ENCODE measurements at regions not wholly inside any gene's neighbourhood (a gene's known extent, or its start where the extent isn't known, plus 50 kb on each side); places are given as distances from the start of the nearest gene placed in this dataset.
"Not testable (repeated sequence)": the region's sequence is repeated elsewhere in the genome, so short reads cannot be mapped to it uniquely, and the experiment has no call there.

DNA sequence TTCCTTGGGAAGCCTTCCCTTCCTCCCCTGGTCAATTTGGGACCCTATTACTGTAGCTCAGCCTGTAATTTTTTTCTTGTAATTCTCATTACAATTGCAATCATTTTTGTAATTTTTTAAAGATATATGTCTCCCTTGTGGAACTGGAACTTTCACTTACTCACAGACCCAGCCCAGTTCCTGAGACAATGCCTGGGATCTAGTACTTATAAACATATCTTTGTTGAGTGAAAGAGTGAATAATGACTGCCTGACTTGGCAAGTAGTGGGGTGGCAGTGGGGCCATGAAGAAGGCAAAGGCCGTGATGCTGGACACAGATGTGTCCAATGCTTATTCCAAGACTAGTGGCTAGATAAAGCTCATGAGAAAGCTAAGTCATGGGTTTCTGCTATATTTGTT lies 294.5 kb upstream of the LRRN1 start:
- intact Hi-C loops (cut with DNase I): no loop called here
- no peak for DNase-seq

DNA sequence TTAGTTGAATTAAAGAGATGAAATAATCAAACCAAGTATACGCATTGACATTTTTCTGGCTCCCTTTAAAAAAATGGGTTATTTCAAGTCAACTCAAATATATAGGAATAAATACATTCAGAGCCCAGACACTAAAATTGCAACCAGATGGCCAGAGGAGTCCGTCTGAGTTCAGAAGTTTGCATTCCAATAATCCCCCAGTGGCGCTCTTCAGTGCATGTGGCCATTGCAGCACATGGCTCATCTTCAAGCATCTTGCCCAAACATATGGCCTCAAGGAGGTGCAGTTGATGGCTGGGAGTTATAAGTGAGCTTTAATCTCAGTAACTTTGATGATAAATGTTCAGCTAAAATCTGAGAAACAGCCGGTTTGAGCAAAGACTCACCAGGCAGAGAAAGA lies 295.8 kb upstream of the LRRN1 start:
- no peak for DNase-seq
- intact Hi-C loops (cut with DNase I): no loop called here

DNA sequence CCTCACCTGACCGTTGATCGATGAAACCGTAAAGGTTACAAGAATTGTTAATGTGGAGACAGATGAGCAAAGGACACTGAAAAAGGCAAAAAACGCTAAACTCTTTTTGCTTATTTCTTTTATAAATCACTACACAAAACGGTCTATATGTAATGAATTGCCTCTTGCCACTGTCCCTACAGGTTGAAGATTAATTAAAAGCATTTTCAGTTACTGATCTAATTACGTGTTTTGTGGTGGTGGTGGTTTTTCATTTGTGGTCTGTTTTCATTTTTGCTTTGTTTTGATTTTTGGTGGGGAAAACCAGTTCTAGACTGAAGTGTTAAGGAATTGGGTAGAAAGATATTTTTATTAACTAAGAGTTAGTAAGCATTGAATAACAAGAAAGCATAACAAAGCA lies 299.2 kb upstream of the LRRN1 start:
- DNase-seq: no peak
- intact Hi-C loops (cut with DNase I): no loop called here

DNA sequence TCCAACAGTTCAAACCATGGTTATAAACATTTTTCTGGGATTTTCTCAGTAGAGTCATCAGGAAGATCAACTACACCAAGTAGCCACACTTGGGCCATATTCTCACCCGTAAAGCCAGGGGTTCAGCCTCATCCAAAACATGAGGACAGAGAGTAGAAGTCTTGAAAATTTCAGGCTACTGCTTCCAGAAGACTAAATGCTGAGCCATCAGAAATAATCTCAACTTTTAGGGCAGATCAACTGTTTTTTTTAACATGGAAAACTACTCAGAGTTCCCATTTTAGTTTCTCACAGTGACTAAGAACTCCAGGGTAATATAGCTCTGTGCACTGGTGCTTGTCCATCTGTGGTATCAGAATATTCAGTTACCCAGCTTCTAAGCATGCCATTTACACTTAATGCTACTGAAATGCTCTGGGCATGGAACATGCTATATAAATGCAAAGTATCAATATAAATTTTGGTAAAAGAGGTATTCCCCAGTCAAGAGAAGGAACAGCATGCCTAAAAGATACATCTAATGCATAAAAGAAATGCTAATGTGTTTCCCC lies 300.1 kb upstream of the LRRN1 start:
- DNase-seq: no peak
- intact Hi-C loops (cut with DNase I): no loop called here

DNA sequence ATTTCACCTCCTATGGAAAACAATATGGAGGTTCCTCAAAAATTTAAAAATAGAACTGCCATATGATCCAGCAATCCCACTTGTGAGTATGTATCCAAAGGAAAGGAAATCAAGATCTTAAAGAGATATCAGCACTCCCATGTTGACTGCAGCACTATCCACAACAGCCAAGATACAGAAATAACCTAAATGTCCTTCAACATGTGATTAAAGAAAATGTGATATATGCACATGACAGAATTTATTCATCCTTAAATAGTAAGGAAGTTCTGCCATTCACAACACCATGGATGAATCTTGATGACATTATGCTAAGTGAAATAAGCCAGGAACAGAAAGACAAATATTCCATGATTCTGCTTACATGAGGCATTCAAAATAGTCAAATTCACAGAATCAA lies 303.6 kb upstream of the LRRN1 start:
- intact Hi-C loops (cut with DNase I): no loop called here
- DNase-seq: no peak

DNA sequence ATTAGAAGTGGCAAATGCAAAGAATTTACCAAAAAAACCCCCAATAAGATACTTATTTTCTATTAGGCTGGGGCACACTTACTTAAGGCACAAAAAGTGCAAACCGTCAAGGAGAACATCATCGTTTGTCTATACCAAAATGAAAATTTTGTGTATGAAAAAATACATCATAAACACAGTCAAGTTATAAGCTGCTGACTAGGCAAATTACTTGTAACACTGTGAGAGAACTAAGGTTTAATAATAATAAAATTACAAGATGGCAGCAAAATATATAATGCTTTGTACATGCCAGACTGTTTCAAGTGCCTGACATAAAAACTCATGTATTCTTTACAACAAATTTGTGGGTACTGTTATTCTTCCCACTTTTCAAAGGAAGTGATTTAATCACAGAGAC lies 297.2 kb upstream of the CRBN start:
- intact Hi-C loops (cut with DNase I): no loop called here
- DNase-seq: no peak

DNA sequence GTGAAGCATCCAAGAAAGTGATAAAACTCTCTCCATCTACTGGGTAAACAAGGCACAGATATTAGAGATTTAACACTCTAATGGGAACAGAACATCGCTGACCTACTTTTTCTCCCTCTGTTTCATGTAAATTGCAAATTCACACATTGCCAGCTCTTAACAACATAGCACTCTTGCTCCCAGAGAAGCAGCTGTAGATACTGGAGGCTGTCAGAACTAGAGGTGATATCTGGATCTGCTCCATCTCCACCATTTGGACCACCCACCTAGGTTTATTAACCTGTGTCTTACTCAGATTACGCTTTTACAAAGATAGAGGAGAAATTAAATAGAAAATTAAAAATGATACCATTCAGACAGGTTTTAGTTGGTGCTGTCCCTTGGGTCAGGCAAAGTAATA lies 289.1 kb upstream of the CRBN start:
- DNase-seq: peak in 1 of 42 donors; percentile 16
- intact Hi-C loops (cut with DNase I): no loop called here

DNA sequence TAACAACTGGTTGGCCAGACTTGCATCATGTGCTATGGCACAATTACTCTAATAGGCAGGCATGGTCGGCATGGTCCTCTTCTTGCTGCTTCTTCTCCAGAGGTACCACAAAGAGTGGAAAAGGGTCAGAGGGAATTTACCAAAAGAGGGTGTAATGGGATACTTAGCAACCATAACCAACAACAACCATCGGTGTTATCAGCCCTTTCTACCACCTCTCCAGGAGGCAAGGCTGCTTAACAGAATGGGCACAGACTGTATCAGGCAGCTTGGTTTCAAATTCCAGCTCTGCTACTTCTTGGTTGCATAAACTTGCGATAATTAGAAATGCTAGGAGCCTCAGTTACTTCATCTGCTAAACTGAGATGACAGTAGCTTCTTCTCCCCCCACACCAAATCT lies 284.6 kb upstream of the CRBN start:
- intact Hi-C loops (cut with DNase I): no loop called here
- no peak for DNase-seq

DNA sequence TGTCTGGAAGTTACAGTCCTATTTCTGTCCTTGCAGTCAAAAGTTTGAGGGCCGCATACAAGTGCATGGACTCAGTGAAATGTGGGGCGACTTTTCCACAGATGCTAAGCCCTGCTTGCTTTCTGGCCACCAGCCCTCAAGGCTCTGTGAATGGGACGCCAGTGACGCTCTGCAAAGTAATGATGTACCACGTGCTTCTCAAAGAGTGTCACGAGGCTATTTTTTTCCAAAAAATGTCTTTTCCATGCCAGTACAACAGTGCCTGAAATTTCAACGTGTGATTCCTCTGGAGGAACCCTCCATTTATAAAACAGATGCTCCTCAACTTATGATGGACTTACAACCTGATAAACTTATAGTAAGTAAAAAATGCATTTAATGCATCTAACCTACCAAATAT lies 281.8 kb upstream of the CRBN start:
- no peak for DNase-seq
- intact Hi-C loops (cut with DNase I): no loop called here

DNA sequence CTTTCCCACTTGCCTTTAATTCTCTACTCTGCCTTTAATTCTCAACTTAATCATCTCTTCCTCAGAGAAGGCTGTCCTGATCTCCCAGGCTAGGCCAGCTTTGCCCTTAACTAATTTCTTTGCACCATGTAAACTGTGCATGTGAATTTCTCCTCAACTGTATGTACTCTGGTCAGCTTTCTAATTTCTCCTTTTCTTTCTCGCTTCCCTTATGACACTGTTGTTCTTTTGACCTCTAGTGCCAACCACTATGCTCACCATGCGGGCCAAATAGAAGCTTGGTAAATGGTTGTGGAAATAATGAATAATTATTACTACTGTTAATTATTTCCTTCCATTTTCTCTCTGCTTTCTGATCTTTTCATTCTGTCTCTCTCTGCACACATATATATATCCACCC lies 269.0 kb upstream of the CRBN start:
- no peak for DNase-seq
- intact Hi-C loops (cut with DNase I): no loop called here

DNA sequence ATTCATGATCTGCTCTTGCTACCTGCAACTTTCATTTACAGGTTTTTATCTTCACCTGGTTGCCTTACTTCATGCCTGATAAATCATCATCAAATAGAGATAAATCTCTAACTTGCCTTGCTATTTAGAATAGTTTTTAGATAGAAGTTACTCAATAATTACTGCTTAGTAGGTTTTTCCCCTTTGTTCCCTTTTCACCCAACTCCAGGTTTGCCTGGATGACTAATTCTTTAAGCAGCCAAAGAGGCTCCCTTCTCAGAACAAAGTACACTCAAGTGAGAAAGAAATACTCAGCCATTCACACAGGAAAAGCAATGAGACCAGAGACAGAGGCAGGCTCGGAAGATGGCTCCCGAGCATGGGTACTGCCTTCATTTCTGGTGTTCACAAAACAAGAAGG lies 268.1 kb upstream of the CRBN start:
- intact Hi-C loops (cut with DNase I): no loop called here
- DNase-seq: no peak

DNA sequence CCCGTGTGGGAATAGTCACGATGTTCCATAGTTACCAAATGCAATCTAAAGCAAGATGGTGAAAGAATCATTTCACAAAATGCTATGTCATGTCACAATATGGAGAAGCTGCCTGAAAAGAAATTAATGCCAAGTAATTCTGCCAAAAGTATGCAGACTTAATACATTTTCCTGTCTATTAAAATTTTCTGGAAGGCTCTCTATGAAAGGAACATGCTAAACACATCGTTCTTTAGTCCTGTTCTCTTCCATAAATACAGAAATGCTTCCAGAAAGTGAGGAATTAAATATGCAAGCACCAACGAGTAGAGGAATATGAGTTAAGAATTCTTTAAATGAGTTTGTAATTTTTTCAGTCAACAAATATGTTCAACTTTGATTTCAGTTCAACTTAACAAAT lies 266.8 kb upstream of the CRBN start:
- DNase-seq: no peak
- intact Hi-C loops (cut with DNase I): no loop called here

DNA sequence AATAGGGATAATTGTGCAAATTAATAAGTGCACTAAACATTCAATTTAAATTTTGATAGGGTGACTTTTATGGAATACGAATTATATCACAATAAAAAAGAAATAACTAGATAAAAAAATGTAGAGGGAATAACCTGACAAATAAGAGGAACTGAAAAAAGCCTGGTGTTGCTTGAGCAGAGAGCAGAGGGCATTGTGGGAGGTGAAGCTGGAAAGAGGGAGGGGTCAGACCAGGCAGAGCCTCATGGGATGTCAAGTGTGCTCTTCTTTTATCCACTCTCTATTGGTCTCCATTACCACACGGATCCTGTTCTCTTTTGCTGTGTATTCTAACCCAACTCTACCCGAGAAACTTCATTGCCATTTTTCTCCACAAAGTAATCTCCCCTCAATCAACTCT lies 264.0 kb upstream of the CRBN start:
- no peak for DNase-seq
- intact Hi-C loops (cut with DNase I): no loop called here

DNA sequence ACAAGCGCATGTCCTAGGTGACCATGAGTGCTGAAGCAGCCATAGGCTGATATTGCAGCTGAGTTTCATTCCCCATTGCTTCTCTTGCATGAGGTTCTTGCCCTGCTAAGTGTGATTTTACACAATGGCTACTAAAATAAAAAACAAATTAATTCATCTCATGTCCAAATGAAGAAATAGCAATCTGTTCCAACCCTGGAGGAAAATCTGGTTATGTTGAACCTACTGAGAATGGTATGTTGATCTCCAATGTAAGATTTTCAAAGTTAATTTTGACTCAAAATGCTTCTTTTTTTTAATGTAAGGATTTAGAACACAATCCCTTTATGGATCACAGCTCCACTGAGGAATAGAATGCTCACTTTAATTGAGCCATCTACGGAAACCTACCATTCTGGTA lies 254.2 kb upstream of the CRBN start:
- intact Hi-C loops (cut with DNase I): no loop called here
- DNase-seq: no peak

DNA sequence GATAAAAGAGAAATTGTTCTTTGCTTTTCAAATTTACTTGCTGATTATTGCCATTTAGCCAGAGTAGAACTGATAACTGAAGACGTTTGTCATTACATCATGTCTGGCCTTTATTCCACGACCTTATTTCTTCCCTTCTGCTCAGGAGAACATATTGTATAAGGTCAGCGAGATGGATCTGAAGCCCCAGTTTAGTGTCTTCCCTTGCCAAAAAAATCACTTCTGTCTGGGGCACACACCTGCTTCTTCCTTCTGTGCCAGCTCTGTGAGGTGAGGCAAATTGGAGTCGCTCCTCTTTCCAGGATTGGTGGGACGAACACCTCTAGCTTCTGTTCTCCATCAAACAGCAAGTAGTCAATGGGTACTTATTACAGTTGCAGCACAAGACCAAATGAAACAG lies 250.3 kb upstream of the CRBN start:
- no peak for DNase-seq
- intact Hi-C loops (cut with DNase I): no loop called here

DNA sequence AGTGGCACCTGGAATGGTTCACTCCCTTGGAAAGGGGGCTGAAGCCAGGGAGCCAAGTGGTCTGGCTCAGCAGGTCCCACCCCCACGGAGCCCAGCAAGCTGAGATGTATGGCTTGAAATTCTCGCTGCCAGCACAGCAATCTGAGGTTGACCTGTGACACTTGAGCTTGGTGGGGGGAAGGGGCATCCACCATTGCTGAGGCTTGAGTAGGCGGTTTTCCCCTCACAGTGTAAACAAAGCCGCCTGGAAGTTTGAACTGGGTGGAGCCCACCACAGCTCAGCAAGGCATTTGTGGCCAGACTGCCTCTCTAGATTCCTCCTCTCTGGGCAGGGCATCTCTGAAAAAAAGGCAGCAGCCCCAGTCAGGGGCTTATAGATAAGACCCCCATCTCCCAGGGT lies 228.2 kb upstream of the CRBN start:
- intact Hi-C loops (cut with DNase I); DNase-seq: not testable (repeated sequence)

DNA sequence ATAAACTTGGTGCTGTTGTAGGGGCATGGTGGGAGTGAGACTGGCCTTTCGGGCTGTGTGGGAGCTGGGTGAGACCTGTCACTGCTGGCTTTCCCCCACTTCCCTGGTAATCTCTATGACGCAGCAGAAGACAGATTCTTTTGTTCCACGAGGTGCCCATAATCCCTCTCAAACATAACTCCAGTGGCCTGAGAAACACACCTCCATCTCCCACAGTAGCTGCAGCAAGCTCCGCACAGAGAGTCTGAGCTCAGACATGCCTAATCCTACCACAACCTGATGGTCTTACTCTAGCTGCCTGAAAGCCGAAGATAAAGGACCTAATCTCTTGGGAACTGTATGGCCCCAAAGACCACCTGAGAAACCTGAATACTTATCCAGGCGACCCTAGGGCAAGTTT lies 225.6 kb upstream of the CRBN start:
- no peak for DNase-seq
- intact Hi-C loops (cut with DNase I): no loop called here

DNA sequence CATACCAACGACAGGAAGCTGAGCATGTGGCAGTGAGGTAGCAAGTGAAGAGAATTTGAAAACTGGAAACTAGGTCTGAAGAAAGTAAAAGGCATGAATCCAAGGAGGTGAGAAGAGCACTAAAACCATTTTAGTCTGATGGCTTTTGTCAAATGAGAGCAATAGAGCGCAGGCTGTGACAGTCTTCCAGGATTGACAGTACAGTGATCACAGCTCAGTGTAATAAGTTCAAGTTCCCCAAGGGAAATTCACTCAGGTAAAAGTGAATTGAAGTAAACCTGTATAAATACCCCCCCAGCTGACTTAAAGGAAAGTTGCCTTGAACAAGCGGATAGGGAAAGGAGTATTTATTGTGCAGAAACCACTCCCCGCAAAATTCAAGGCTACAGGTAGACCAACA lies 224.2 kb upstream of the CRBN start:
- no peak for DNase-seq
- intact Hi-C loops (cut with DNase I): no loop called here

DNA sequence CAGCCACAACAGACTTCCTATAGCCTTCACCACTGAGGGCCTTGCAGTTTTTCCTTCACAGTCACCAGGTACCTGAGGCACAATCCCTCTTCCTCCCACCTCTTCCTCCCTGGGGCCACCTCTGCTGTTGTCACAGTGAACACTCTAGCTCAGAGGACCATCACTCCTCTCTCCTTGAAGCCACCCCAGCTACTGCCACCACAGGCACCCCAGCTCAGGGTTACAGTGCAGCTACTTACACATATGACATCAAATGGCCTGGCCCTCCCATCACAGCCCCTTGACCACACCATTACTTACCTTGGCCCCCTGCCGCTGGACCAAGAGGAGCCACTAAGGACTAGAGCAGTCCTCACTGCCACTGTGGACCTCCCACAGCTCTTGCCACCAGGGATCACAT lies 213.5 kb upstream of the CRBN start:
- intact Hi-C loops (cut with DNase I): no loop called here
- no peak for DNase-seq

DNA sequence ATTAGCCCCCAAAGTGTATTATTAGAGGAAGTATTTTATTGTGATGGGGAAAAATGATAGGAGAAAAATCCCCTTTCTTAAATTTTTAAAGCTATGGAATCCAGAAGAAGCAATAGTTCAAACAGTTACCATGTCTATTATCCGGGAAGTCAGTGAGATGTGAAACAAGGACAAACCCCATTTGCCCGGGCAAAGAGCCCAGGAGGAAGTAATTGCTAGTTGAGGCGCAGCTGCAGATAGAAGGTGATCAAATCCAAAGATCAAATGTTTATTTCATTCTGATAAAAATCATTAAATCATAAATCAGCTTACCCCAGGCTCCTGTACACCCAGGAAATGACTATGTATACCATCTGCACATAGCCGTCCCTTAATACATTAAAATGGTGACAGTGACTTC lies 204.0 kb upstream of the CRBN start:
- DNase-seq: no peak
- intact Hi-C loops (cut with DNase I): no loop called here

DNA sequence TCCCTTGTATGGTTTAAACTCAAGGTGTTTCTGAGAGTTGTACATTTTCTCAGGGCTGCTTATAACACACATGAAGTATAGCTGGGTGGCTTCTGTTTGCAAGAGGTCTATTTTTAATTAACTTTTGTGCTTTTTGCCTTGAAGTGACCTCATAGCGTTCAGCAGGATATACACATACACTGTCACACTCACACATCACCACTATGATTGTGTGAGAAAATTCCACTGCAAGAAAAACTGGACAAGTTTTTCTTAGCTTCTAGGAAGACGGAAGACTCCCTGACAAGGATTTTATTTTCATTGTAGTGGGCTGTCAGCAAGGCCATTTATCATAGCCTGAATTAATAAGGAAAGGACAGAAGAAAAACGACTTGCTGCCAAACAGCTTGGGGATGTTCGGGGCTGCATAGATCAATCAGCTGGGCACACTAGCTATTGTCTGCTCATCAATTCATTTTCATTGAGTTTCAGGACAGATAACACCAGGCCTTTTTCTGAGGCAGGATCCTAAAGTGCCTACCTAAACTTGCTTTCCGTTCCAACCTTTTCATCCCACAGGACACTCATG lies 192.8 kb upstream of the CRBN start:
- intact Hi-C loops (cut with DNase I): no loop called here
- DNase-seq: no peak

DNA sequence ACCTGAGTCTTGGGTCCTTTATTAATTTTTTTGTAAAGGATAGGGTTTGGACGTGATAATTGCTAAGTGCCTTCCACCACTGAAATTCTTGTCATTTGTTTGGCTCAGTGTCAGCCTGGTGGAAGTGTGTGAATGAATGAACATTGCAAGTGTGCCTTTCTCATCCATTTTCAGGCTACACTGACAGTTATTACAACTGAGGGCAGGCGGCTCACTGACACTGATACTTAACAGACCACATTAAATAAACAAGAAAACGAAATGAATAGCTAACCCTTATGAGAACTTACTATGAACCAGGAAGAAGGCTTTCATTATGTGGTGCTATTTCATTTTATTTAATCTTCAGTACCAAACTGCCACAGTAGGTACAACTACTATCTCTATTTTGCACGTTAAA lies 188.8 kb upstream of the CRBN start:
- DNase-seq: no peak
- intact Hi-C loops (cut with DNase I): no loop called here

Measured in head of caudate nucleus (tissue), 42 donors.